ENCODE measurements at regions not wholly inside any gene's neighbourhood (a gene's known extent, or its start where the extent isn't known, plus 50 kb on each side); places are given as distances from the start of the nearest gene placed in this dataset.

DNA sequence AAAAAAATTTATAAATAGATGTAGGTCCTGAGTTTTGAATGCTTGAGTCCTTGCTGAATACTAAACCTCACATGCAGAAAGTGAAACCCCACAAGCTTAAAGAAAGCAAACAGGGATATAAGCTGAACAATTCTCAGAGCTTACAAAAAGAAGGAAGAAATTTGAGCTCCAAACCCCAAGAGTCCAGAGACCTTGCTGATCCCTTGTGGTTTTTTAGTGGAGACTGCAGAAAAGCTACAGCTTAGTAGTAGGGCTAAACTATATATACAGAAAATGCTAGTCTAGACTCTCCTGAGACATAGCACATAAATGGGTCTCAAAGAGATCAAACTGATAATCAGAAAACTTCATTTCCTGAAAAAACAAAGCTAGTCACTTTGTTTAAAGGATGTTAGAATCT, 1548.1 kb upstream of the ZEB2 start:
- Histone ChIP-seq H3K79me2 (ENCODE audit: control insufficient read depth, insufficient read depth, low read length) (no peaks in the 10 kb centered on the region), H3K27me3 (replicated peaks in 1 of 4; ENCODE audit: control extremely low read depth in 1 of 4, control insufficient read depth in 3 of 4, insufficient read depth in 4 of 4, low read length in 3 of 4) (no peaks in the 10 kb centered on the region), H3K4me1 (ENCODE audit: control insufficient read depth in 2 of 2, insufficient read depth in 2 of 2, low read length in 2 of 2) (no peaks in the 10 kb centered on the region), H3K4me2 (replicated peaks; ENCODE audit: low read depth, low read length, poor library complexity, severe bottlenecking) (no peak overlapping the region), H3K27ac (ENCODE audit: low read length in 2 of 2) (no peak overlapping the region), H3K9me3 (ENCODE audit: control extremely low read depth in 1 of 3, control insufficient read depth in 2 of 3, insufficient read depth in 1 of 3, low read length in 2 of 3) (peaks cover 0 to 4% (median 0%) of the 10 kb centered on the region in 3 donors), H3K9ac (ENCODE audit: low read length) (no peak overlapping the region), H2AFZ (ENCODE audit: insufficient read depth, low read depth, low read length, poor library complexity, severe bottlenecking) (no peak overlapping the region), H3K36me3 (replicated peaks in 1 of 2; ENCODE audit: control extremely low read depth in 1 of 2, control insufficient read depth in 1 of 2, extremely low read depth in 1 of 2, insufficient read depth in 2 of 2, low read length in 1 of 2) (no peaks in the 10 kb centered on the region), H4K20me1 (ENCODE audit: control insufficient read depth, insufficient read depth, low read length, poor library complexity, severe bottlenecking) (no peaks in the 10 kb centered on the region), H3K4me3 (ENCODE audit: control extremely low read depth in 1 of 5, extremely low read depth in 1 of 5, insufficient read depth in 1 of 5, low read depth in 2 of 5, low read length in 4 of 5) (no peak overlapping the region)
- ChIA-PET CTCF (no interaction called here), POLR2A (no interaction called here)
- intact Hi-C loops (cut with micrococcal nuclease): no loop called here
- Mint-ChIP-seq H3K4me3 (no peak overlapping the region), H3K4me1 (no peaks in the 10 kb centered on the region), H3K27ac (no peak overlapping the region), H3K27me3 (peaks cover 5% of the 10 kb centered on the region), H3K9me3 (ENCODE audit: insufficient read depth) (peaks cover 3% of the 10 kb centered on the region)
- DNase-seq (no peak), ATAC-seq (ENCODE audit: low read depth) (no peak)
- TF ChIP-seq, protein P1, sequence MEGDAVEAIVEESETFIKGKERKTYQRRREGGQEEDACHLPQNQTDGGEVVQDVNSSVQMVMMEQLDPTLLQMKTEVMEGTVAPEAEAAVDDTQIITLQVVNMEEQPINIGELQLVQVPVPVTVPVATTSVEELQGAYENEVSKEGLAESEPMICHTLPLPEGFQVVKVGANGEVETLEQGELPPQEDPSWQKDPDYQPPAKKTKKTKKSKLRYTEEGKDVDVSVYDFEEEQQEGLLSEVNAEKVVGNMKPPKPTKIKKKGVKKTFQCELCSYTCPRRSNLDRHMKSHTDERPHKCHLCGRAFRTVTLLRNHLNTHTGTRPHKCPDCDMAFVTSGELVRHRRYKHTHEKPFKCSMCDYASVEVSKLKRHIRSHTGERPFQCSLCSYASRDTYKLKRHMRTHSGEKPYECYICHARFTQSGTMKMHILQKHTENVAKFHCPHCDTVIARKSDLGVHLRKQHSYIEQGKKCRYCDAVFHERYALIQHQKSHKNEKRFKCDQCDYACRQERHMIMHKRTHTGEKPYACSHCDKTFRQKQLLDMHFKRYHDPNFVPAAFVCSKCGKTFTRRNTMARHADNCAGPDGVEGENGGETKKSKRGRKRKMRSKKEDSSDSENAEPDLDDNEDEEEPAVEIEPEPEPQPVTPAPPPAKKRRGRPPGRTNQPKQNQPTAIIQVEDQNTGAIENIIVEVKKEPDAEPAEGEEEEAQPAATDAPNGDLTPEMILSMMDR (IDR thresholded peaks at IDR 0.05): no peak
- TF ChIP-seq EZH2 (IDR thresholded peaks at IDR 0.05; ENCODE audit: borderline replicate concordance, insufficient read depth, low read depth, low read length, poor library complexity, severe bottlenecking): no peak

- TF ChIP-seq, protein P1 (IDR thresholded peaks at IDR 0.05): no peak
- TF ChIP-seq EZH2 (IDR thresholded peaks at IDR 0.05; ENCODE audit: borderline replicate concordance, insufficient read depth, low read depth, low read length, poor library complexity, severe bottlenecking): no peak
- Histone ChIP-seq H3K4me2 (replicated peaks; ENCODE audit: low read depth, low read length, poor library complexity, severe bottlenecking) (no peak overlapping the region), H4K20me1 (ENCODE audit: control insufficient read depth, insufficient read depth, low read length, poor library complexity, severe bottlenecking) (no peaks in the 10 kb centered on the region), H3K36me3 (replicated peaks in 1 of 2; ENCODE audit: control extremely low read depth in 1 of 2, control insufficient read depth in 1 of 2, extremely low read depth in 1 of 2, insufficient read depth in 2 of 2, low read length in 1 of 2) (no peaks in the 10 kb centered on the region), H3K27ac (ENCODE audit: low read length in 2 of 2) (no peak overlapping the region), H3K9ac (ENCODE audit: low read length) (no peak overlapping the region), H3K79me2 (ENCODE audit: control insufficient read depth, insufficient read depth, low read length) (no peaks in the 10 kb centered on the region), H2AFZ (ENCODE audit: insufficient read depth, low read depth, low read length, poor library complexity, severe bottlenecking) (no peak overlapping the region), H3K4me3 (ENCODE audit: control extremely low read depth in 1 of 5, extremely low read depth in 1 of 5, insufficient read depth in 1 of 5, low read depth in 2 of 5, low read length in 4 of 5) (no peak overlapping the region), H3K27me3 (replicated peaks in 1 of 4; ENCODE audit: control extremely low read depth in 1 of 4, control insufficient read depth in 3 of 4, insufficient read depth in 4 of 4, low read length in 3 of 4) (no peaks in the 10 kb centered on the region), H3K4me1 (ENCODE audit: control insufficient read depth in 2 of 2, insufficient read depth in 2 of 2, low read length in 2 of 2) (no peaks in the 10 kb centered on the region), H3K9me3 (ENCODE audit: control extremely low read depth in 1 of 3, control insufficient read depth in 2 of 3, insufficient read depth in 1 of 3, low read length in 2 of 3) (no peaks in the 10 kb centered on the region)
- Mint-ChIP-seq H3K27ac (no peak overlapping the region), H3K27me3 (no peaks in the 10 kb centered on the region), H3K9me3 (ENCODE audit: insufficient read depth) (no peaks in the 10 kb centered on the region), H3K4me1 (no peaks in the 10 kb centered on the region), H3K4me3 (no peak overlapping the region)
- DNase-seq (no peak), ATAC-seq (ENCODE audit: low read depth) (no peak)
- WGBS (ENCODE audit: insufficient coverage): no CpG with 5 or more reads among the region's 1 CpG
- POLR2A ChIA-PET: no interaction called here
- CTCF ChIA-PET: no interaction called here
- intact Hi-C loops (cut with micrococcal nuclease): no loop called here
These were observed 1528.2 kb upstream of the ZEB2 start for GRCh38 chr2:146048141-146048540.
